ENCODE measurements at regions not wholly inside any gene's neighbourhood (a gene's known extent, or its start where the extent isn't known, plus 50 kb on each side); places are given as distances from the start of the nearest gene placed in this dataset.
A peak's percentile ranks its signal among the peaks of the same experiment; 100 is the strongest.

- DNase-seq (ENCODE audit: low spot score), result no peak
These were observed 676.3 kb upstream of the CCDC54 start for GRCh38 chr3:106700981-106701380.

GRCh38 chr3:106703524-106703923 is 673.7 kb upstream of the CCDC54 start:
- no peak for DNase-seq (ENCODE audit: low spot score)

GRCh38 chr3:106707347-106707746 is 669.9 kb upstream of the CCDC54 start:
- DNase-seq (ENCODE audit: low spot score), result no peak

GRCh38 chr3:106710596-106710995 is 666.6 kb upstream of the CCDC54 start:
- DNase-seq (ENCODE audit: low spot score), result no peak

- DNase-seq (ENCODE audit: low spot score), result peak; percentile 8
These were observed 665.6 kb upstream of the CCDC54 start for GRCh38 chr3:106711650-106712049.

- no peak for DNase-seq (ENCODE audit: low spot score)
These were observed 662.8 kb upstream of the CCDC54 start for GRCh38 chr3:106714400-106714799.

- no peak for DNase-seq (ENCODE audit: low spot score)
These were observed 662.0 kb upstream of the CCDC54 start for GRCh38 chr3:106715286-106715685.

GRCh38 chr3:106717178-106717780 is 660.0 kb upstream of the CCDC54 start:
- no peak for DNase-seq (ENCODE audit: low spot score)

- no peak for DNase-seq (ENCODE audit: low spot score)
These were observed 658.2 kb upstream of the CCDC54 start for GRCh38 chr3:106719077-106719476.

- no peak for DNase-seq (ENCODE audit: low spot score)
These were observed 657.7 kb upstream of the CCDC54 start for GRCh38 chr3:106719583-106719982.

- no peak for DNase-seq (ENCODE audit: low spot score)
These were observed 656.7 kb upstream of the CCDC54 start for GRCh38 chr3:106720510-106720909.

- DNase-seq (ENCODE audit: low spot score), result no peak
These were observed 651.7 kb upstream of the CCDC54 start for GRCh38 chr3:106725566-106725965.

GRCh38 chr3:106728315-106729098 is 648.7 kb upstream of the CCDC54 start:
- peak; percentile 74 for DNase-seq (ENCODE audit: low spot score)

GRCh38 chr3:106729481-106729880 is 647.8 kb upstream of the CCDC54 start:
- DNase-seq (ENCODE audit: low spot score), result no peak

- DNase-seq (ENCODE audit: low spot score), result no peak
These were observed 646.0 kb upstream of the CCDC54 start for GRCh38 chr3:106731230-106731629.

- DNase-seq (ENCODE audit: low spot score), result no peak
These were observed 642.5 kb upstream of the CCDC54 start for GRCh38 chr3:106734712-106735111.

- no peak for DNase-seq (ENCODE audit: low spot score)
These were observed 640.0 kb upstream of the CCDC54 start for GRCh38 chr3:106737265-106737664.

GRCh38 chr3:106740116-106740515 is 637.1 kb upstream of the CCDC54 start:
- no peak for DNase-seq (ENCODE audit: low spot score)

GRCh38 chr3:106745344-106746168 is 631.7 kb upstream of the CCDC54 start:
- DNase-seq (ENCODE audit: low spot score), result no peak

GRCh38 chr3:106746286-106746685 is 631.0 kb upstream of the CCDC54 start:
- no peak for DNase-seq (ENCODE audit: low spot score)

GRCh38 chr3:106748472-106749262 is 628.6 kb upstream of the CCDC54 start:
- no peak for DNase-seq (ENCODE audit: low spot score)

- DNase-seq (ENCODE audit: low spot score), result no peak
These were observed 627.1 kb upstream of the CCDC54 start for GRCh38 chr3:106750092-106750491.
